ENCODE measurements at regions not wholly inside any gene's neighbourhood (a gene's known extent, or its start where the extent isn't known, plus 50 kb on each side); places are given as distances from the start of the nearest gene placed in this dataset.
"Not testable (repeated sequence)": the region's sequence is repeated elsewhere in the genome, so short reads cannot be mapped to it uniquely, and the experiment has no call there.

GRCh38 chr2:16194931-16195680 lies 254.8 kb downstream of the MYCN start:
- no peak for DNase-seq

GRCh38 chr2:16194530-16194929 lies 254.2 kb downstream of the MYCN start:
- DNase-seq: no peak

GRCh38 chr2:16194096-16194390 lies 253.7 kb downstream of the MYCN start:
- DNase-seq: no peak

DNA sequence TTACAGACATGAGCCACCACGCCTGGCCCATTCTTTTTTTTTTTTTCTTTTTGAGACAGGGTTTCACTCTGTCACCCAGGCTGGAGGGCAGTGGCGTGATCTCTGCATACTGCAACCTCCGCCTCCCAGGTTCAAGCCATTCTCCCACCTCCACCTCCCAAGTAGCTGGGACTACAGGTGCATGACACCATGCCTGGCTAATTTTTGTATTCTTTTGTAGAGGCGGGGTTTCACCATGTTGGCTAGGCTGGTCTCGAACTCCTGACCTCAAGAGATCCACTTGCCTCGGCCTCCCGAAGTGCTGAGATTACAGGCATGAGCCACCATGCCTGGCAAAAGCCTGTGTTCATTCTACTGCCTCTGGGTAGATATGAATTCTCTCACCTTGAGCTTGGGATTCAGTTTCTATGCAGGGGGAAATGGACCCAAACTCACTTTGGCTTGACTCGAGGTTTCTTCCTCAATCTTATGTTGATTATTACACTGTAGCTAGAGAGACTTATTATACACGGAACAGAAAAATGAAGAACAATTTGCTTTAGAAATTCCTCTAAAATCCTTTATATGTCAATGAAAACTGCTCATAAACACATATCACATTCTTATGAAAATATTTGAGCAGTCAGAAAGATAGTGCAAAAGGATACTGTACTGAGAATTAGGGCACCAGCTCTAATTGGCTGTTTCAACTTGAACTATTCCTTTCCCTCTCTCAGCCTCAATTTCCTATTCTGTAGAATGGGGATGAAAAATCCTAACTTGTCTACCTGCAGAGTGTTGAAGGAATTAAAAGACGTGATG lies 252.3 kb downstream of the MYCN start:
- no peak for DNase-seq

DNA sequence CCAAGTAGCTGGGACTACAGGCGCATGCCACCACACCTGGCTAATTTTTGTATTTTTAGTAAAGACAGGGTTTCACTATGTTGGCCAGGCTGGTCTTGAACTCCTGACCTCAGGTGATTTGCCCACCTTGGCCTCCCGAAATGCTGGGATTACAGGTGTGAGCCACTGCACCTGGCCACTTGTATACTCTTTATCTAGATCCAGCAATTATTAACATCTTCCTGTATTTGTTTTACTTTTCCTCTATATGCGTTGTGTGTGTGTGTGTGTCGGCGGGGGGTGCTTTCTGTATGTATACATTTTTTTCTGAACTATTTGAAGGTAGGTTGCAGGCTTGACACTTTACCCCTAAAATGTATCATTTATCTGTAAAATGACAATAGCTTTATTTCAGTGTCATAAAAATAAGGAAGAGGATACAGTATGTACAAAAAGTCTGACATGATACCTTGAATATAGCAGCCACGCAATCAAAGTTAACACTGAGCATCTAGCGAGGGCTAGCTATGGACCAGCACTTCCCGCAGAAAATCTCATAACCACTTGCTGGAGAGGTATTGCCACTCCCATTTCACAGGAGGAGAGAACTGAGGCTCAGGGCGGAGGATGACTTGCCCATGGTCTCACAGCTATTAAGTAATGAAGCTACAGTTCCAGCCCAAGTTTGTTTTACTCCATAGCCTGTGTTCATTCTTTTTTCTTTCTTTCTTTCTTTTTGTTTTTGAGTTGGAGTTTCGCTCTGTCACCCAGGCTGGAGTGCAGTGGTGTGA lies 251.3 kb downstream of the MYCN start:
- DNase-seq: no peak

GRCh38 chr2:16190446-16191270 lies 250.3 kb downstream of the MYCN start:
- DNase-seq: no peak

- no peak for DNase-seq
Observed at GRCh38 chr2:16189836-16190160, 249.4 kb downstream of the MYCN start.

DNA sequence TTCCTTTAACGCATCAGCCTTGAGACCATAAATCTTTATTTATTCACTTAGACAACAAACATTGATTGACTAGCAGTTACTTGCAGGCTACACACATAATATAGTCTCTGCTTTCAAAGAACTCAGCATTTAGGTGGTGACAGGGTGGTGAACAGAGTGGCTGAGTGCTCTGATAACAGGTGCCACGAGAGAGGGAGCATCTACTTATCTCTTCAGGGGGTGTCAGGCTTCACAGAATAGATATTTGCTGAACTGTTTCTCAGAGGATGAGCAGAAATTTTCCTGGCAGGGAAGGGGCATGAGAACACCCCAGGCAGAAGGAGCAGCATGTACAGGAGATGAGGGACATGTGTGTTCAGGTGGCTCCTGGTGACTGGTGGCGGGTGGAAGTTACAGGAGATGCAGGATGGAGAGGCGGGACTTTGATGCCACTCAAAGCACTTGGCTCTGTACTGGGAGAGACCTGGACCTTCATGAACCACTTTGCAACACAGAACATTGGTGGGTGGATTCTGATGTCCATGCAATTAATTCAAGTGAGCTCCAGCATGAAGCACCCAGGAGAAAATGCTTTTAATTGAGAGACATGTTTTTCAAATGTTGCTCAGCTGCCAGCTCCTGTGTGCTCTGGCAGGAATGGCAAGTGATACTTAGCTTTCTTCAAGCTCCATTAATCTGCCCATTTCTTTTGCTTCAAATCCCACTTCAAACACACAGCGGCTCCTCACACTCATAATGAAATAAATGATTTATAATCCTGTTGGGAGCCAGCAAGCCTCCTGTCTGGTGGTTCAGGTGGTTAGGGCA lies 248.9 kb downstream of the MYCN start:
- DNase-seq: no peak

DNA sequence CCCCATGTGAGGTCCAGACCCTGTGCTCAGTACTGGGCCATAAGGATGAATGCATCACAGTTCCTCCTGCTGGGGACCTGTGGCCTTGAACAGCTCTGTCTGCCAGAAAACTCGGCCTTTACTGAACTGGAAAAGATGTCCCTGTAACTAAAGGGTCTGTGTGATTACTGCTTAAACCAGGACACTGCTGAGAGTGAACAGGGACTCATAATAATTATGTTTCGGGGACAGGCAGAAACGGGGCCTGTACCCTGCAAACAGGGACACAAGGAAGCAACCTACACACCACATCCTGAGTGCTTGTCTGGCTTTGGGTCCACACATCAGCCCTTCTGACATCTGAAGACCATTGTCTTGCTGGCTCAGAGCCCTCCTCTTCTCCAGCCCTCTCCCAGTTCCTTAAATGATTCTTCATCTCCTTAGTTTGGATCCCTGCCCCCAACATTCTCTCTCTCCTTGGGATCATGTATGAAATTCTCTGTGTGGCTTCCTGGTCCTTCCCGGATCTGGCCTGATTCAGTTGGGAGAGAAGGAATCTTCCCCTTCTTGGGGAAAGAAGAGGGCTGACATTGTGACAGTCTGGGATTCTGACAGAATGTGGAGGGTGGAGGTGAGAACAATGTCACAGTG lies 248.0 kb downstream of the MYCN start:
- DNase-seq: no peak

GRCh38 chr2:16187482-16187817 lies 247.1 kb downstream of the MYCN start:
- no peak for DNase-seq

DNA sequence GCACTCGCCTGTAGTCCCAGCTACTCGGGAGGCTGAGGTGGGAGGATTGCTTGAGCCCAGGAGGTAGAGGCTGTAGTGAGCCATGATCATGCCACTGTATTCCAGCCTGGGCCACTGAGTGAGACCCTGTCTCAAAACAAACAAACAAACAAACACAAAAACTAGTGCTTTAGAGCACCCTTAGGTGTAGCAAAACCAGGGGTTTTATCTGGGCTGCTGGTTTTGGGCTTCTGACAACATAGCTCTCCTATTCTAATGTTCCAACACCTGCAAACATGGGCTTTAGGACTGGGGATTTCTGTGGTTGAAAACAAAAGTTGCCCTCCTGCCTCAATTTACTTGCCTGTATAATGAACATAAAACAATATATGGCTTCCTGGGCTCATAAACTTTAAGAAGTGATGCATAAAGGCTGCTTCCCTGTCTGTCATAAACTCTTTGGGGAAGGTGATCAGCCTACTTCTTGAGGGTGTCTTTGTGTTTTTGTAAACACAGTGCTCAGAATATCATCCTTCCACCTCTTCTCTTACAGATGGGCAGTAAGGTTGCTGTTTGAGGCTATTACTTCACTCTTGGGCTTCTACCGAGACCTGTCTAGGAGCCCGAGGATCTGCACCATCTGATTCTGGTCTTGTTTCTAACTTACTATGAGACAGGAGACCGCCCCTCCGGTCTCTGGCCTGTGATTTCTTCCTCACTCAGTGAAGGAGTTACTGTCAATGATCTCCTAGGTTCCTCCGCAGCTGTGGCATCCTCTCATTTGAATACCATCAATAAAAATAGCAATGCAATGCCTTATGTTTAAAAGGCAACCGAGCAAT lies 246.5 kb downstream of the MYCN start:
- DNase-seq: no peak

- no peak for DNase-seq
Observed at GRCh38 chr2:16185801-16186272, 245.5 kb downstream of the MYCN start.

GRCh38 chr2:16184945-16185660 lies 244.8 kb downstream of the MYCN start:
- no peak for DNase-seq

- DNase-seq: no peak
Observed at GRCh38 chr2:16184341-16184890, 244.1 kb downstream of the MYCN start.

DNA sequence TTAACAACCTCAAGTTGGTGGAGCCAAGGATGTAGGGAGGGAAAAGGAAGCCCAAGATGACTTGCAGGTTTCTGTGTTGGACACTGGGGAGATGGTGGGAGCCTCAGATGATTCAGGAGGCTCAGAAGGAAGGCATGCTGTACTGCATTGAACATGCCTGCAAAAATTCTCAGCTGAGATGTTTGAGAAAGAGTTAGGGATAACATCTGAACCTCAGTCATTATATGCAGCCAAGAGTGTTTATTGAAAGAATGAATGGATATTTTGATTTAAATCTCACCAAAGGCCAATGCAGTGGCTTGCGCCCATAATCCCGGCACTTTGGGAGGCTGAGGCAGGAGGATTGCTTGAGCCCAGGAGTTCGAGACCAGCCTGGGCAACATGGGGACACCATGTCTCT lies 243.0 kb downstream of the MYCN start:
- DNase-seq: no peak

GRCh38 chr2:16182841-16183240 lies 242.5 kb downstream of the MYCN start:
- DNase-seq: no peak

GRCh38 chr2:16182311-16182815 lies 242.0 kb downstream of the MYCN start:
- not testable (repeated sequence) for DNase-seq

- no peak for DNase-seq
Observed at GRCh38 chr2:16181741-16182090, 241.4 kb downstream of the MYCN start.

GRCh38 chr2:16181062-16181740 lies 240.9 kb downstream of the MYCN start:
- DNase-seq: no peak
